Testis (tissue), 2 donors: ENCODE measurements at regions not wholly inside any gene's neighbourhood (a gene's known extent, or its start where the extent isn't known, plus 50 kb on each side); places are given as distances from the start of the nearest gene placed in this dataset.

ENCODE experiments used
- CTCF ChIP-seq, 3 experiments: fragments of 450-650 bp in 2 of 3; fragments of 200-600 bp in 1 of 3; sonication (generic) in 1 of 3; IDR thresholded peaks; one replicate each; pipeline ENCODE4 v1.5.1; 2016 to 2019; ENCODE audit warnings: antibody characterized with exemption in 3 of 3, mild to moderate bottlenecking in 2 of 3, moderate library complexity in 1 of 3
- POLR2A ChIP-seq: fragments of 450-650 bp; IDR thresholded peaks from one replicate; pipeline ENCODE4 v1.6.1; 2017; ENCODE audit warnings: antibody characterized with exemption, mild to moderate bottlenecking, moderate library complexity

- TF ChIP-seq POLR2A: no peak
- no peak for TF ChIP-seq CTCF (IDR thresholded peaks at IDR 0.05)
Measured at GRCh38 chr6:12232821-12233220, 57.3 kb upstream of the EDN1 start.
